Ishikawa (cell line): ENCODE measurements at regions not wholly inside any gene's neighbourhood (a gene's known extent, or its start where the extent isn't known, plus 50 kb on each side); places are given as distances from the start of the nearest gene placed in this dataset.

ENCODE experiments used
- NFIC ChIP-seq: IDR thresholded peaks from 2 replicates; pipeline ENCODE4 v1.6.1; 2012
- REST ChIP-seq: IDR thresholded peaks from 2 replicates; pipeline ENCODE4 v1.6.1; 2012; ENCODE audit warnings: low read depth, mild to moderate bottlenecking
- TAF1 ChIP-seq: IDR thresholded peaks from 2 replicates; pipeline ENCODE4 v1.6.1; 2012; ENCODE audit warnings: low read depth, mild to moderate bottlenecking
- TEAD4 ChIP-seq: IDR thresholded peaks from 2 replicates; pipeline ENCODE4 v1.6.1; 2012

- TF ChIP-seq REST = no peak
- no peak for TF ChIP-seq NFIC
- no peak for TF ChIP-seq TAF1
- no peak for TF ChIP-seq TEAD4
Observed at GRCh38 chr5:2621631-2622030, 129.8 kb downstream of the IRX2 start.
